ENCODE measurements at regions not wholly inside any gene's neighbourhood (a gene's known extent, or its start where the extent isn't known, plus 50 kb on each side); places are given as distances from the start of the nearest gene placed in this dataset.
"Not testable (repeated sequence)": the region's sequence is repeated elsewhere in the genome, so short reads cannot be mapped to it uniquely, and the experiment has no call there.

GRCh38 chr20:48445827-48446226, 382.0 kb downstream of the PREX1 start:
- H3K4me3 ChIP-seq (ENCODE audit: low read depth, low read length): no peak overlapping the region
- no peak for TF ChIP-seq MAX (IDR thresholded peaks at IDR 0.05; ENCODE audit: low read depth, low read length)
- TF ChIP-seq MYC (IDR thresholded peaks at IDR 0.05; ENCODE audit: low read depth, low read length): no peak
- no peak for TF ChIP-seq POLR2A (IDR thresholded peaks at IDR 0.05; ENCODE audit: extremely low read depth, insufficient read length)
- TF ChIP-seq CTCF (IDR thresholded peaks at IDR 0.05; ENCODE audit: low read depth, low read length): no peak
- no peak for DNase-seq (ENCODE audit: low read depth)

DNA sequence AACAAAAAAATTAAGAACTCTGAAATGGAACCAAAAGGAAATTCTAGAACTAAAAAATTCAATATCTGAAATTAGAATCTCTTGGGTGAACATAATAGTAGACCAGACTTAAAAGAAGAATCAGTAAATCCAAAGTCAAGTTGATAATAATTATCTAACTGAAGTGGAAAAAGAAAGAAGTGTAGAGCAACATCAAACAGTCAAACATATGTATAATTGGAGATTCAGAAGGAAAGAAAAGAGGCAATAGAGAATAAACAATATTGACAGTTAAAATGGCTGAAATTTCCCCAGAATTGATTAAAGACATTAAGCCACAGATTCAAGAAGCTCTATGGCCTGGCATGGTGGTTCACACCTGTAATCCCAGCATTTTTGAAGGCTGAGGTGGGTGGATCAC, 383.6 kb downstream of the PREX1 start:
- no peak overlapping the region for H3K4me3 ChIP-seq (ENCODE audit: low read depth, low read length)
- DNase-seq (ENCODE audit: low read depth): no peak
- TF ChIP-seq MAX (IDR thresholded peaks at IDR 0.05; ENCODE audit: low read depth, low read length): no peak
- no peak for TF ChIP-seq CTCF (IDR thresholded peaks at IDR 0.05; ENCODE audit: low read depth, low read length)
- no peak for TF ChIP-seq POLR2A (IDR thresholded peaks at IDR 0.05; ENCODE audit: extremely low read depth, insufficient read length)
- TF ChIP-seq MYC (IDR thresholded peaks at IDR 0.05; ENCODE audit: low read depth, low read length): no peak

DNA sequence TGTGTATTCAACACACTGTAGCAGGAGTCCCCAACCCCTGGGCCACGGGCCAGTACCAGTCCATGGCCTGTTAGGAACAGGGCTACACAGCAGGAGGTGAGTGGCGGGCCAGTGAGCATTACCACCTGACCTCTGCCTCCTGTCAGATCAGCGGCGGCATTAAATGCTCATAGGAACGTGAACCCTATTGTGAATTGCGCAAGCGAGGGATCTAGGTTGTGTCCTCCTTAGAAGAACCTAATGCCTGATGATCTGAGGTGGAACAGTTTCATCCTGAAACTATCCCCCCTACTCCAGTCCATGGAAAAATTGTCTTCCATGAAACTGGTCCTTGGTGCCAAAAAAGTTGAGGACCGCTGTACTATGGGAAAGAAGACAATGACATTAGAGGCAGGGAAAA, 386.9 kb downstream of the PREX1 start:
- no peak for DNase-seq (ENCODE audit: low read depth)
- no peak for TF ChIP-seq MAX (IDR thresholded peaks at IDR 0.05; ENCODE audit: low read depth, low read length)
- TF ChIP-seq POLR2A (IDR thresholded peaks at IDR 0.05; ENCODE audit: extremely low read depth, insufficient read length): no peak
- no peak for TF ChIP-seq CTCF (IDR thresholded peaks at IDR 0.05; ENCODE audit: low read depth, low read length)
- no peak for TF ChIP-seq MYC (IDR thresholded peaks at IDR 0.05; ENCODE audit: low read depth, low read length)
- H3K4me3 ChIP-seq (ENCODE audit: low read depth, low read length): no peak overlapping the region

GRCh38 chr20:48440261-48440660, 387.5 kb downstream of the PREX1 start:
- not testable (repeated sequence) for H3K4me3 ChIP-seq (ENCODE audit: low read depth, low read length); DNase-seq (ENCODE audit: low read depth)

- TF ChIP-seq MYC (IDR thresholded peaks at IDR 0.05; ENCODE audit: low read depth, low read length) (no peak), MAX (IDR thresholded peaks at IDR 0.05; ENCODE audit: low read depth, low read length) (no peak), POLR2A (IDR thresholded peaks at IDR 0.05; ENCODE audit: extremely low read depth, insufficient read length) (no peak), CTCF (IDR thresholded peaks at IDR 0.05; ENCODE audit: low read depth, low read length) (no peak)
- H3K4me3 ChIP-seq (ENCODE audit: low read depth, low read length): no peak overlapping the region
- no peak for DNase-seq (ENCODE audit: low read depth)
These were observed 390.7 kb downstream of the PREX1 start for GRCh38 chr20:48437146-48437545.

- not testable (repeated sequence) for H3K4me3 ChIP-seq (ENCODE audit: low read depth, low read length); DNase-seq (ENCODE audit: low read depth)
These were observed 391.2 kb downstream of the PREX1 start for GRCh38 chr20:48436609-48437008.

DNA sequence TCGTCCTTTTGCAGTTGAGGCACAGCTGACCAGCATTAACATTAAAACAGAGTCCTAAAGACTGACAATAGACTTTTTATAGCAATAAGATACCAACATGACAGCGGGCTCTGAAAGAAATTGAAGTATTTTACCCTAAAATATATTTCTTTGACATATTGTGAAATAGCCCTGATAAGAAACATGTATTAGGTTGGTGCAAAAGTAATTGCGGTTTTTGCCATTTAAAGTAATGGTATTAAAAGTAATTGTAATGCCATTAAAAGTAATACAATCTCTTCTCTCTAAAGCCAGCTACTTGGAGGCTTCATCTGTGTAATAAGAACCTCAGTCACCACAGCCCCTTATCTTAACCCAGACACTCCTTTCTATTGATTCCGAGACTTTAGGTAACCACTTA, 394.6 kb downstream of the PREX1 start:
- H3K4me3 ChIP-seq (ENCODE audit: low read depth, low read length): no peak overlapping the region
- TF ChIP-seq POLR2A (IDR thresholded peaks at IDR 0.05; ENCODE audit: extremely low read depth, insufficient read length) (no peak), CTCF (IDR thresholded peaks at IDR 0.05; ENCODE audit: low read depth, low read length) (no peak)
- DNase-seq (ENCODE audit: low read depth): no peak
